AG10803 (cell line): ENCODE measurements at regions not wholly inside any gene's neighbourhood (a gene's known extent, or its start where the extent isn't known, plus 50 kb on each side); places are given as distances from the start of the nearest gene placed in this dataset.

Source experiments
- DNase-seq: peaks from one replicate; pipeline ENCODE4 v3.0.0; 2010; ENCODE audit warnings: low read depth
- H3K4me3 ChIP-seq: 2 replicates; pipeline ENCODE4 v1.5.1; 2011; ENCODE audit warnings: mild to moderate bottlenecking, low read length, control low read depth
- CTCF ChIP-seq: conservative IDR thresholded peaks from 2 replicates; pipeline ENCODE4 v1.5.1; 2011; ENCODE audit warnings: mild to moderate bottlenecking, low read length, control low read depth, inconsistent platforms

- DNase-seq: no peak
Observed at GRCh38 chr22:48975316-48975741, 852.3 kb downstream of the BRD1 start.

GRCh38 chr22:48974443-48975315 lies 853.0 kb downstream of the BRD1 start:
- DNase-seq: no peak
- no peak overlapping the region for H3K4me3 ChIP-seq
- no peak for TF ChIP-seq CTCF

More at GRCh38 chr22:48975316-48975741, 852.3 kb downstream of the BRD1 start:
- TF ChIP-seq CTCF: no peak
- no peak overlapping the region for H3K4me3 ChIP-seq

- DNase-seq: no peak
- H3K4me3 ChIP-seq: no peak overlapping the region
- TF ChIP-seq CTCF: no peak
Observed at GRCh38 chr22:48973694-48974041, 854.0 kb downstream of the BRD1 start.

- DNase-seq: no peak
- TF ChIP-seq CTCF: no peak
- no peak overlapping the region for H3K4me3 ChIP-seq
Observed at GRCh38 chr22:48972979-48973693, 854.5 kb downstream of the BRD1 start.

DNA sequence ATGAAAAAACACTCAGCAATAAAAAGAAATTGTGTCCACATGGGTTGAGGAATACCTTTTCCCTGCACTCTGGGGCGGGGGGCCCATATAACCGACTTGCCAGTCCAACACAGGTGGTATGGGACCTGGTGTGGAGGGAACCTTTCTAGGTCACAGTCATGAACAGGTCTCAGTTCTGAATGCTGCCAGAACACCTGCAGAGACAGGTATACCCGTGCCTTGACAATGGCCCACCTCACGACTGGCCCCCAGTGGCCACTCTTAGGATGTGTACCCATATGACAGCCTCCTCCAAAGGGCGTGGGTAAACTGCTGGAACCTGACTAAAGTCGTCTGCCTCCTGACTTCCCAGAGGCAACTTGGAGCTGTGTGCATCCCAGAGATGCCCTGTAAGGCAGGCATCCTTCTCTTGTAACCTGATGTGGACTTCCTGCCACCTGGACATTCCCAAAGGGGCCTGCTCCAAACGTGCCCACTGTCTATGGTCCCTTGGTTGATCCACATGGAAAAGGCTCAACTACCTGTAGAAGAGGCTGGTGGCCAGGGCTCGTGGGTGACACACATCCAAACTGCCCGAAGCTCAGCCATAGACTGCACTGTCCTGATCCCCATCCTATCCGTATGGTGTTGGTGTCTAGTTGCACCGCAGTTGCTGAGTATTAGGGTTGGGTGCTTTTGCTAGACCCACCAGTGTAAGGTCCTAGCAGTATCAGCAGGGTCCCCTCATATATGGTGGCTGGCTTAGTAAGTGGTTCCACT lies 859.3 kb downstream of the BRD1 start:
- DNase-seq: no peak
- TF ChIP-seq CTCF: peak; percentile 37
- no peak overlapping the region for H3K4me3 ChIP-seq

- DNase-seq: no peak
- no peak overlapping the region for H3K4me3 ChIP-seq
- no peak for TF ChIP-seq CTCF
Observed at GRCh38 chr22:48963405-48963804, 864.3 kb downstream of the BRD1 start.
